CD4-positive, alpha-beta T cell treated with Interleukin-15 for 1 hour (primary cell): ENCODE measurements at regions not wholly inside any gene's neighbourhood (a gene's known extent, or its start where the extent isn't known, plus 50 kb on each side); places are given as distances from the start of the nearest gene placed in this dataset.
"Not testable (repeated sequence)": the region's sequence is repeated elsewhere in the genome, so short reads cannot be mapped to it uniquely, and the experiment has no call there.

Source experiments
- DNase-seq: peaks from one replicate; pipeline ENCODE4 v3.0.0-alpha.2; 2020

DNA sequence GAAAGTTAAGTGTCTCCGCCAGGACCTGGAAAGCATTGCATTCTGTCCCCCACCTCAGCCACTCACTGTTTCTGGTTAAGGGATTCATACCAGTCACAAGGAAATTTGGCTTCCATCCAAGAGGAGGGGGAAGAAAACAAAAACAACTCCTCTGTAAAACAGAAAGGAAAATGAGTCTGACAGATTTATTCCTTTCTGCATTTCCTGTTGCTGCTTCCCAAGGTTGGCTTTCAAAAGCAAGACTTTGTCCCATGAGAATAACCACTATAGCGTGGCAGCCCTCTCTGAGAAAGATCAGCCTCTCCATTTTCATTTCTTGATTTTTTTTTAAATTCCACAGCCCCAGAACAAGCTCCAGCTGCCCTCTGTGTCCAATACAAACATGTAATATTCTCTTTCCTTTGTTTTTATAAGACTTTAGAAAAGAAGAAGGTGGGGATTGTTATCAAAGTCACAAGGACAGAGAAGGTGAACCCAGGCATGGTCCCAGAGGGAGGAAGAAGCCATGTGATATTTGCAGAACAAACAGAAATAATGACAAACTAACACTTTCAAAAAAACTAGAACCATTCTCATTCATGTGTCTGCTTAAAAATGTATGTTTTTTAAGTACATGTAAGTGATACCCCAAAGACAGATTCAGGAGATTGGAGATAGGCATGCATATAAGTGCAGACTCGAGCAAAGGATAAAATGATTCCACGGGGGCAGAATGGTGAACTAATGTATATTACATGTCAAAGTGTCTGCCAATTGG lies 90.7 kb upstream of the DCLK2 start:
- no peak for DNase-seq

DNA sequence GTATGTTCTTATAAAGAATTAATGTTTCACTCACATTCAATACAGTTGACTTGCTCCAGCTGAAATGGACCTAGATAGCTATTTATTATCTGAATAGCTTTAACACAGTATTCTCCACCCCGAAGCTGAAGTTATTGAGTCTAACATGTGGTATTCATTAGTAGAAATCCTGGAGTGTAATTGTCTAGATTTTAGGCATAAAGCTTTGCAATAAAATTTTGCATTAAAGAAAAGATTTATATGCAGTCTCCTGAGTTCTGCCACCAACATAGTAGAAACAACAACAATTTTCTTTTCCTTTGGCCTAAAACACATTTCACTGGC lies 90.2 kb upstream of the DCLK2 start:
- DNase-seq: no peak

DNA sequence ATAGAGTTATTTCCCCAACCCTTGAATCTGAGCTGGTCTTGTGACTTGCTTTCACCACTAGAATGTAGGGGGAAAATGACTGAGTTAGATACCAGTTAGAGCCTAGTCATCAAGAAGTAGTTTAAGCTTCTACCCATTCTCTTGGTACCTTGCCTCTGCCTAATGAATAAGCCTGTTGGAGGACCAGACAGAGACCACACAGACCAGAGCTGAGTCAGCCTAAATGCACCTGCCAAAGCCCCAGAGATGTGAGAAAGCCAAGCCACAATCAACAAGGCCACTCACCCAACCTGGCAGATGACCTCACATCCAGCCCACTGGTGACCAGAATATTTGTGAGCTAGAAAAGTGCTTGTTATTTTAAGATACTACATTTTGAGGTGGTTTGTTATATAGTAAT lies 85.2 kb upstream of the DCLK2 start:
- DNase-seq: no peak

DNA sequence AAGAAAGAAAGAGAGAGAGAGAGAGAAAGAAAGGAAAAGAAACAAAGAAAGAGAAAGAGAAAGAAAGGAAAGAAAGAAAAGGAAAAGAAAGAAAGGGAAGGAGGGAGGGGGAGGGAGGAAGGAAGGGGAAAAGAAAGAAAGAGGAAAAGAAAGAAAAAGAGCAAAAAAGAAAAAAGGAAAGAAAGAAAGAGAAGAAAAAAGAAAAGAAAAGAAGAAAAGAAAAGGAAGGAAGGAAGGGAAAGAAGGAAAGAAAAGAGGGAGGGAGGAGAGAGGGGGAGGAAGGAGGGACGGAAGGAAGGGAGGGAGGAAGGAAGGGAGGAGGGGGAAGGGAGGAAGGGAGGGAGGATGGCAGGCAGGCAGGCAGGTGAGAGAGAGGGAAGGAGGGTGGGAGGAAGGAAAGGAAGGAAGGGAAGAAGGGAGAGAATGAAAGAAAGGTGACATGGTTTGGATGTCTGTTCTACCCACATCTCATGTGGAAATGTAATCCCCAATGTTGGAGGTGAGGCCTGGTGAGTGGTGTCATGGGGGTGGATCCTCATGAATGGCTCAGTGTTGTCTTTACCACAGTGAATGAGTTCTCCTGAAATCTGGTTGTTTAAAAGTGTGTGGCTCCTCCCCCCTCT lies 83.0 kb upstream of the DCLK2 start:
- DNase-seq: no peak

DNA sequence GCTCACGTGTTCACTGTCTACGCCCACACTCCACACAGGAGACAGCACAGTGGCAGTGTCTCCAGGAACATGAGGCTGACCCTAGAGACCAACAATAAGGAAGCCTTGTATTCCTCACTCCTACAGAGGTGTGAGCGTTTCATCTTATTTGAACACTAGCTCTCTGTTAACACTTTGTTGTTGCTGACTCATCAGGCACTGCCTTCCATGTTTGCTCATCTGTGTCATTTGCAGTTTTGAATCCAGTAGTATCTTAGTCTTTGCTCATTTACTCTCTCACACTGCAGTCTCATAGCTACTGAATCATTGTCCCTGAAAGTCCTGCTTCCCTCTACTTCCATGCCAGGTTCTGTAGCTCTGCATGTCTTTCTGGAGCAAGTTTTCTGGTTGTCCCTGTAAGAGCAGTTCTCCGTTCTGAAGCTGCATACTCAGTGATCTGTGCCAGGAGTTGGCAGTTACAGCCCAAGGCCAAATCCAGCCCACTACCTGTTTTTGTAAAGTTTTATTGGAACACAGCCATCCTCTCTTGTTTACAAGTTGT lies 80.3 kb upstream of the DCLK2 start:
- DNase-seq: no peak

DNA sequence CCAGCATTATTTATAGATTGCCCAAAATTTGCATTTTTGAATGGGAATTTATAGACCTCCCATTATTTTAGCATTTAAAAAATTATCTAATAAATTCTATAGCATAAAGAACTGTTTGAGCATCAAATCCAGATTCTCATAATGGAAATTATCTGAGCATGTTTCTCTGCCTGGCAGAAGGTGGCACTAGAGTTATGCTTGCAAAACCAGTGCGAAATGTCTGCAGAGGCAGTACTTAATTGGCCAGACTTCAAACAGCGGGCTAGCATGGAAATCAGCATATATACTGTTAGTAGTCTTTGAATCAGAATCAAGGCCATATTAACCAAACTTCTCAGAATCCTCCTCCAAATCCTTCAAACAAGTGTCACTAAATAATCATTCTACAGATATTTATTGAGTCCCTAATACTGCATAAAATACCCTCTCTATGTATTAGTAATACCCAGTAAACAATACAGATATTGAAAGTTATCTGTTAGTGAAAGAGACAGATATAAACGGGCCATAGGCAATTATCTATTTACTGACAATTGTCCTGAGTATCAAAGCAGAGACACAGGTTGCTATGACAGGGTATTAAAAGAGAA lies 78.7 kb upstream of the DCLK2 start:
- DNase-seq: no peak

DNA sequence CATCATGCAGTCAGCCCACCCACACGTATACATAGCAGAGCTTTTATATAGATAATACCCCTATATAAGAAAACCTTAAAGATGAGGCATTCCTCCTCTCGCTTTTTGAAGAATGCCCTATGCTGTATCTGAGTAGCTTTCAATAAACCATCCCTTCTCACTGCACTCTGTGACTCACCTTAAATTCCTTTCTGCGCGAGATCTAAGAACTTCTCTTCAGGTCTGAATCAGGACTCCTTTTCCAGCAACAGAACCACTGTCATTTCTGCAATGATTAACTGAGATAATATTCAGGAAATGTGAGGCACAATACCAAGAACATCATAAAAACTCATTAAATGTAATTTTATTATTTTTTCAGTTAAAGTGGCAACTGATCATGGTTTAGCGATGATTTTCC lies 76.4 kb upstream of the DCLK2 start:
- no peak for DNase-seq

DNA sequence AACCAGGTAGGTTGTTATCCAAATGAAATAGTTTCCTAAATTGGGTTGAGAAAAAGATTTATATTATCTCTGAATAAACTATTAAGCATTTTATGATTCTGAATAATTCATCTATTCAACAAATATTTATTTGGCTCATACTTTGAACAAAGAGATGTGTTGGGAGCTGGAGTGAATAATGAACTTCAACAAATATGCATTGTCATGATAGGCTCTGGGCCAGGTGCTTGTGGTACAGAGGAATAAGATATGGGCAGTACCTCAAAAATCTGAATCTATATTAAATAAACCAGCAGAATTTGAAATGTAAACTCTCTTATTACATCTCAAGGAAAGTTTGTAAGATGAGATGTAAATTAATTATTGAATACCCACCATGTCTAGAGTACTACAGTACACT lies 75.7 kb upstream of the DCLK2 start:
- no peak for DNase-seq

DNA sequence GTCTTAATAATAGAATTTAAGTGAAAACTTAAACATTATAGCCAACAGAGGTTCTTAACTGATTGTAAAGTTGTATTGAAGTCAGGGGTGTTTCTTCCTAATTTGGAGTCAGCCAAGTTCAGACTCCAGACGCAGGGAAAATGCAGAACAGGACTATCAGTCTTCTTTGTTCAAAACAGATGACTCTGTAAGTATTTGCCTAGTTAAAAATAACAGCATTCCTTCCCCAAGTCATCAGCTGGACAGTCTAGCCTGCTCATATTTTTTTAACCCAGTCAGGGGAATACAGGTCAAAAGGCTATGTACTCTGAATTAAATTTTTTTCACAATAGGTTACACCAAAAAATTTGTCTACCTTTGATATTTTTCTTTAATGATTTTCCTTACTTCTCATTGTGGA lies 73.8 kb upstream of the DCLK2 start:
- no peak for DNase-seq

DNA sequence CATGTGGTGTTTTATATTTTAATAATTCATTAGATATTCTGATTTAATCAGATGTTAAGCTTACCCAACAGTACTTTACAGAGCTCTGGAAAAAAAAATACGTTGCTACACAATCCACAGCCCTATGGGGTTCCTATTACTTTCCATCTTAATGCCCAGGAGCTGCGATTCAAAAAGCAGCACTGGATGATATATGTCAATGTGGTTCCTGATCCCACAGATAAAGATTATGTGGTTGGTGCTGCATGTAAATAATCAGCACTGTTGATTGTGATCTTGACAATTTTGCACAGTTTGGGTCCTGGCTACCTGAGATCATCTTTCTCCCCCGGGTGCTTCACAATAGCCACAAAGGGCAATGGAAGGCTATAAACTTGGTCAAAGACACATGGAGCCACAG lies 72.7 kb upstream of the DCLK2 start:
- DNase-seq: no peak

DNA sequence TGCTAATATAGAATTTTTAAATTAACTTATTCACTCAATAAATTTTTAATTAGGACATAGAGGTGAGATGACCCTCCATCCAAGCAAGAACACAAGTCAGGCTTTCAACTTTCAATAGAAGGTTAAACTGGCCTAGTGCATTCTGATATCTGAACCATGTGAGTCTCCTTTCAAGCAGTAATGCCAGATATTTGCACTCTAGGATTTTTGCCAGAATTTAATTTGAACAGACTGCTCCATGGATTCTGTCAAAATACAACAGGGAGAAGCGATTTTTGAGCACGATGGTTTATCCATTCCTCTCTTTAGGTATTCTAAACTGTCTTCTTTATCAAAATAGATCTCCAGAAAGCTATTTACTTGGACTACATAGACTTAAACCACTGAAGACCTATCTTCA lies 72.0 kb upstream of the DCLK2 start:
- no peak for DNase-seq

DNA sequence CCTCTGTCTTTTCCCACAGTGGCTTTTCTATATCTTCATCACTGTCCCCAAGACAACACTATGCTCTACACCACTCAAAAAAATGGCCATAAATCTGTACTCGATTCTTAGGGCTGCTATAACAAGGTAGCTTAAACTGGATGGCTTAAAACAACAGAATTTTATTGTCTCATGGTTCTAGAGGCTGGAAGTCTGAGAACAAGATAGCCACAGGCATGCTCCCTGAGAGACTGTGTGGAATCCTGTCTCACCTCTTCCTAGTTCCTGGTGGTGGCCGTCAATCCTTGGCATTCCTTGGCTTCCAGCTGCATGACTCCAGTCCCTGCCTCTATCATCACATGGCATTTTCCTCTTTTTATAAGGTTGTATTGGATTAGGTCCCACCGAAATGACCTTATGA lies 70.7 kb upstream of the DCLK2 start:
- no peak for DNase-seq

DNA sequence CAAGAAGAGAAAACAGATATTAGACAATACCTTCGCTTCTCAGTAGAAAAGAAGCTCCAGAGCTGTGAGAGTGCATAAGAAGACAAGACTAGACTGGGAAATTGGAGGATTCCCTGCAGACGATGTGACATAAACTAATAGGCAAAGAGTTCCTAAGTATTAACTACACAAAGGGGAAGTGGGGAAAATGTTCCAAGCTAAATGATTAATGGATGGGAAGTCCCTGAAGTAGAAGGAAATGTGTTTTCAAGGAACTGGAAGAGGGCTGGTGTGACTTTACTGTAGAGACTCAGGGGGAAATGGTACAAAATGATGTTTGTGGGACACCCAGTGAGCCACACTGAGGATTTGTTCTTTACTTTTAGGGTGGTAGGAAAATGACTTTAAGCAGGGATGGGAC lies 69.7 kb upstream of the DCLK2 start:
- DNase-seq: no peak

DNA sequence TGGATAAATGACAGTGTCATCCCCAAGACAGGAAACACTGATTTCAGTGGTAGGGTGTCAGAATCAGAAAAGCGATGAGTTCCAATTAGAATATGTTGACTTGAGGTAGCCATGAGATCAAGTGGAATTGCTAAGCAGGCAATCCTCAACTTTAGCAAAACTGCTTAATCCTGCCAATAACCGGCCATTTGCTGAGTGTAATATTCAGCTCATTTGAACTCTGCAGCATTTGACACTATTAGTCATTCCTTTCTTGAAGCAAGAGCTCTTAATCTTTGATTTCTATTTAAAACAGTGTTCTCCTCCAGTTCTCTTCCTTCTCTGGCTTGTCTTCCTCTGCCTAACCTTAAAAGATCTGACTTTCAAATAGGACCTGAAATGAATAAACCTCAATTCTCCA lies 68.7 kb upstream of the DCLK2 start:
- no peak for DNase-seq

DNA sequence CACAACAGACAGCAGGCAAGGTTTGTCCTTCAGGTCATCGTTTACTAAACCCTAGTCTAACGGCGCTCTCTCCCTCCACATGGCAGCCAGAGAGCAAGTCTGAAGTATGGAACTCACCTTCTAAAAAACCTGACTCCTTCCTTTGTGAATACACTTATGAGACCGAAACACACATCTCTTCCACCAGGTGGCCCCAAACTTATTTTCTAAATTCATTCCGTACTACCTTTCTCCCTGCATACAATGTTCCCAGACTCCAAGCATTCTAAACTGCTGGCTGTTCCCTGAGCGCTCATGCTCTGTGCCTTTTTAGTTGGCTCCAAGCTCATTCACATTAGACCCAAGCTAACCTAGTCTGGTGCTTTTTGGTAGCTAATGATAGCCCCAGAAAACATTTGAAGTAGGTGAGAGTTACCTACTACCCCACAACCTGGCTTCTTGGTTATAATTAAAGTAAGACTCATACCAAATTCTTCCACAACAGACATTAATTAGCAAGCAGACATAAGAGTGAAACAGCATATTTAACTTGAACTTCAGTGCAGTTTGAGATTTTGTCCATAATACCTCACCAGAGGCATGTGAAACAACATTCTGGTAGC lies 67.6 kb upstream of the DCLK2 start:
- no peak for DNase-seq

DNA sequence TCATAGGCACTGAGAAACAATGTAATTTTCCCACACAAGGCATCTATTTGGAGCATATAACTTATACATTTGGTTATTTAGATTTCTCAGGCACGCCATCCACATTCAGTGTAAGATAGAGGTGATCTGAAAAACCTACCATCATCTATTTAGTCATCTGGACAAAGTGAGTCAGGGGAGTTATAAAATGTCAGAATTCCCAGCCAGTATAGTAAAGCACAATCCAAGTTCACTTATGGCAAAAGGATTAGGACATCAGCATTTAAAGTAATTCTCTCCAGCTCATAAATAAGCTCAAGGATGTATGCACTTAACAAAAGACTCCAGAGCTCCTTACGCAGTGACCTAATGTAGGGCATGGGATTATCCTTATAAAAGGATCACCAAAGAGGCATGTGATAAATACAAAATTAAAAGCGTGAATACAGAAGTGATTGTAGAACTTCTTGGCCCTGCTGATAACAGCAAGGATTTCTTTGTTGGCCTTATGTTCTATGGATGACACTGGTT lies 65.3 kb upstream of the DCLK2 start:
- no peak for DNase-seq

DNA sequence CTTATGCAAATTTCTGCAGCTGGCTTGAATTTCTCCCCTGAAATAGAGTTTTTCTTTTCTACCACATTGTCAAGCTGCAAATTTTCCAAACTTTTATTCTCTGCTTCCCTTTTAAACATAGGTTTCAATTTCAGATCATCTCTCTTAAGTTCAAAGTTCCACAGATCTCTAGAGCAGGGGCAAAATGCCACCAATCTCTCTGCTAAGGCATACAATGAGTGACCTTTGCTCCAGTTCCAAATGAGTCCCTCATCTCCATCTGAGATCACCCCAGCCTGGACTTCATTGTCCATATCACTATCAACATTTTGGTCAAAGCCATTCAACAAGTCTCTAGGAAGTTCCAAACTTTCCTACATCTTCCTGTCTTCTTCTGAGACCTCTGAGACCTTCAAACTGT lies 62.3 kb upstream of the DCLK2 start:
- DNase-seq: not testable (repeated sequence)

DNA sequence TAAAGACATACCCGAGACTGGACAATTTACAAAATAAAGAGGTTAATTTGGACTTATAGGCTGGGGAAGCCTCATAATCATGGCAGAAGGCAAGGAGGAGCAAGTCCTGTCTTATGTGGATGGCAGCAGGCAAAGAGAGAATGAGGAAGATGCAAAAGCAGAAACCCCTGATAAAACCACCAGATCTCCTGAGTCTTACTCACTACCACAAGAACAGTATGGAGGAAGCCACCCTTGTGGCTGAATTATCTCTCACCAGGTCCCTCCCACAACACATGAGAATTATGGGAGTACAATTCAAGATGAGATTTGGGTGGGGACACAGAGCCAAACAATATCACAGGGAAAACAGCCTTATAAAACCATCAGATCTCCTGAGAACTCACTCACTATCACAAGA lies 61.6 kb upstream of the DCLK2 start:
- DNase-seq: not testable (repeated sequence)

DNA sequence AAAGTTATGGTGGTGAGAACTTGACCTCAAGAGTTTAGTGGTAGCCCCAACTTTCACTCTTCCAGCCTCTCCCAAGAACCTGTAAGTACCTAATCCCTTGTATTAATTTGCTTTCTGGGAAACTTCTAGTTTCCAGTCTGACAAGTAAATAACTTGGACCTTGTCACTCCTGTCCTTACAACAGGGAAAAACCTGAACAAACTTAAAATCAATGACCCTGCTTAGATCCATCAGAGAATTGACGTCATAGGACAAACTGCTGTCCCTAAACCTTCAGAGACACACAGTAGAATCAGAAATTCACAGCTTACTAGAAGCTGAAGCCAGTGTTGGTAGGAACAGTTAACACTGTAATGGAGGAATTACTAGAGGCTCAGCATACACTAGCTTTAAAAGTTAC lies 60.0 kb upstream of the DCLK2 start:
- no peak for DNase-seq

DNA sequence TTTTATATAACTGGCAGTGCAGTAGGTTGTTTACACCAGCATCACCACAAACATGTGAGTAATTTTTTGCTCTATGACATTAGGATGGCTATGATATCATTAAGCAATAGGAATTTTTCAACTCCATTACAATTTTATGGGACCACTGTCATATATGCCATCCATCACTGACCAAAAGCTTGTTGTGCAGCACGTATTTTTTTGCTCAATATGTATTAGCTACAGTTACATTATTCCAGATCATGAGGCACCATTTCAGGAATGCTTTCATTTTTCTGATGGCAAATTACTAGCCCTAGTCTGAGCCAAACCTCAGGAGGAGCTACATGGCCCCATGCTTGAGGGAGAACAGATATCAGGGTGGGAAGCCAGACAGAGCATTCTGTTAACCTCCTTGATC lies 56.8 kb upstream of the DCLK2 start:
- DNase-seq: no peak

DNA sequence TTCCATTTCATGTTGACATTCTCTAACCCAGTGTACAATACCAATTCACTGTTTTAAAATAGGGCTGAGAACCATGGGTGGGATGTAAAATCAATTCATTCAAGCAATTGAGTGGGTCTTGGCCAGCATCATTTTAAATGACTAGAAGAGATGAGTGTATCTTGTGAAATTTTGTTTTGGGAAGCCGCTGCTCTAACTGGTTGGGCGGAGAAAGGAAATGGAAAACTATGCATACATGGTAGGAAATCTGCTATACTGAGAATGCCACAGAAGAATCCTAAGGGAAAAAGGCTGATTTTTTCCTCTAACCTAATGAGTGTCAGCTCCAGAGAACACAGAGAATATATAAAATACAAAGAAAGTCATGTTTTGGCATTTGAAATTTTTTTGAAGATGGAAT lies 54.8 kb upstream of the DCLK2 start:
- no peak for DNase-seq

DNA sequence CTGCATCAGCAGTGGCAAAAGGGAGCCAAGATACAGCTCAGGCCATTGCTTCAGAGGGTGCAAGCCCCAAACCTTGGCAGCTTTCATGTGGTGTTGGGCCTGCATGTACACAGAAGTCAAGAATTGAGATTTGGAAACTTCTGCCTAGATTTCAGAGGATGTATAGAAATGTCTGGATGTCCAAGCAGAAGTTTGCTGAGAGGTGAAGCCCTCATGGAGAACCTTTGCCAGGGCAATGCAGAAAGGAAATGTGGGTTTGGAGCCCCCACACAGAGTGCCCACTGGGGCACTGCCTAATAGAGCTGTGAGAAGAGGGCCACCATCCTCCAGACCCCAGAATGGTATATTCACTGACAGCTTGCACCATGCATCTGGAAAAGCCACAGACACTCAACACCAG lies 51.3 kb upstream of the DCLK2 start:
- DNase-seq: not testable (repeated sequence)
